SK-N-SH treated with all-trans-retinoic acid at 6 μM for 48 hours (cell line): ENCODE measurements at regions not wholly inside any gene's neighbourhood (a gene's known extent, or its start where the extent isn't known, plus 50 kb on each side); places are given as distances from the start of the nearest gene placed in this dataset.

Source experiments
- ARNTL ChIP-seq: fragments of 450-650 bp; formaldehyde crosslinking; IDR thresholded peaks from 2 replicates; pipeline ENCODE4 v1.5.0; 2020; ENCODE audit warnings: low read depth, mild to moderate bottlenecking, moderate library complexity, borderline replicate concordance
- BACH2 ChIP-seq: fragments of 250-450 bp; sonication (Bioruptor Pico); IDR thresholded peaks from 2 replicates; pipeline ENCODE4 v1.9.0; 2021; ENCODE audit warnings: mild to moderate bottlenecking, borderline replicate concordance
- CREB5 ChIP-seq: fragments of 250-450 bp; sonication (Bioruptor Pico); IDR thresholded peaks from 2 replicates; pipeline ENCODE4 v1.5.1; 2020; ENCODE audit warnings: low read depth, mild to moderate bottlenecking, moderate library complexity
- GLIS3 ChIP-seq: fragments of 250-450 bp; sonication (Bioruptor Pico); IDR thresholded peaks from 2 replicates; pipeline ENCODE4 v1.5.0; 2020; ENCODE audit warnings: mild to moderate bottlenecking, moderate library complexity
- OSR1 ChIP-seq: fragments of 250-450 bp; sonication (Bioruptor Pico); IDR thresholded peaks from 2 replicates; pipeline ENCODE4 v1.8.0; 2022; ENCODE audit warnings: moderate library complexity, mild to moderate bottlenecking, inconsistent platforms
- PATZ1 ChIP-seq: fragments of 250-450 bp; sonication (Bioruptor Pico); IDR thresholded peaks from 2 replicates; pipeline ENCODE4 v1.8.0; 2020; ENCODE audit warnings: mild to moderate bottlenecking, moderate library complexity, borderline replicate concordance
- POU6F1 ChIP-seq: fragments of 250-450 bp; sonication (Bioruptor Pico); IDR thresholded peaks from 2 replicates; pipeline ENCODE4 v1.8.0; 2021; ENCODE audit warnings: low read depth, mild to moderate bottlenecking, moderate library complexity, borderline replicate concordance
- PPARA ChIP-seq: fragments of 250-450 bp; sonication (Bioruptor Pico); IDR thresholded peaks from 2 replicates; pipeline ENCODE4 v1.5.0; 2020; ENCODE audit warnings: mild to moderate bottlenecking, borderline replicate concordance
- RARB ChIP-seq: fragments of 250-450 bp; sonication (Bioruptor Pico); IDR thresholded peaks from 2 replicates; pipeline ENCODE4 v1.8.0; 2021; ENCODE audit warnings: mild to moderate bottlenecking, moderate library complexity
- SNAI2 ChIP-seq: fragments of 250-450 bp; sonication (Bioruptor Pico); IDR thresholded peaks from 2 replicates; pipeline ENCODE4 v1.5.0; 2020; ENCODE audit warnings: mild to moderate bottlenecking, moderate library complexity
- TSHZ2 ChIP-seq: fragments of 250-450 bp; sonication (Bioruptor Pico); IDR thresholded peaks from 2 replicates; pipeline ENCODE4 v1.5.0; 2020; ENCODE audit warnings: mild to moderate bottlenecking, moderate library complexity
- ZFP3 ChIP-seq: fragments of 250-450 bp; sonication (Bioruptor Pico); IDR thresholded peaks from 2 replicates; pipeline ENCODE4 v1.5.0; 2020; ENCODE audit warnings: mild to moderate bottlenecking, moderate library complexity
- ZNF70 ChIP-seq: fragments of 450-650 bp; formaldehyde crosslinking; IDR thresholded peaks from 2 replicates; pipeline ENCODE4 v1.5.0; 2020; ENCODE audit warnings: mild to moderate bottlenecking, moderate library complexity
- ZNF8 ChIP-seq: fragments of 450-650 bp; formaldehyde crosslinking; IDR thresholded peaks from 2 replicates; pipeline ENCODE4 v1.5.0; 2020; ENCODE audit warnings: mild to moderate bottlenecking, moderate library complexity

GRCh38 chr14:64643709-64644108 is 60.5 kb upstream of the PLEKHG3 start:
- TF ChIP-seq BACH2 (CRISPR knock-in tag) (no peak), SNAI2 (CRISPR knock-in tag) (no peak), OSR1 (CRISPR knock-in tag) (no peak), ZFP3 (CRISPR knock-in tag) (no peak), PPARA (no peak), ARNTL (CRISPR knock-in tag) (no peak), GLIS3 (no peak), ZNF8 (CRISPR knock-in tag) (no peak), RARB (CRISPR knock-in tag) (no peak), ZNF70 (CRISPR knock-in tag) (no peak), POU6F1 (CRISPR knock-in tag) (no peak), CREB5 (CRISPR knock-in tag) (no peak), PATZ1 (CRISPR knock-in tag) (no peak), TSHZ2 (CRISPR knock-in tag) (no peak)
